Endometrial microvascular endothelial cells (primary cell): ENCODE measurements at regions not wholly inside any gene's neighbourhood (a gene's known extent, or its start where the extent isn't known, plus 50 kb on each side); places are given as distances from the start of the nearest gene placed in this dataset.

ENCODE experiments used
- in situ Hi-C: cut with HindIII; loops from 2 replicates; pipeline ENCODE4 v1.10.0; 2017; ENCODE audit warnings: low sequenced_read_pairs, low pct_unique_long_range_greater_than_20kb; ENCODE audit errors: inconsistent ontology term

DNA sequence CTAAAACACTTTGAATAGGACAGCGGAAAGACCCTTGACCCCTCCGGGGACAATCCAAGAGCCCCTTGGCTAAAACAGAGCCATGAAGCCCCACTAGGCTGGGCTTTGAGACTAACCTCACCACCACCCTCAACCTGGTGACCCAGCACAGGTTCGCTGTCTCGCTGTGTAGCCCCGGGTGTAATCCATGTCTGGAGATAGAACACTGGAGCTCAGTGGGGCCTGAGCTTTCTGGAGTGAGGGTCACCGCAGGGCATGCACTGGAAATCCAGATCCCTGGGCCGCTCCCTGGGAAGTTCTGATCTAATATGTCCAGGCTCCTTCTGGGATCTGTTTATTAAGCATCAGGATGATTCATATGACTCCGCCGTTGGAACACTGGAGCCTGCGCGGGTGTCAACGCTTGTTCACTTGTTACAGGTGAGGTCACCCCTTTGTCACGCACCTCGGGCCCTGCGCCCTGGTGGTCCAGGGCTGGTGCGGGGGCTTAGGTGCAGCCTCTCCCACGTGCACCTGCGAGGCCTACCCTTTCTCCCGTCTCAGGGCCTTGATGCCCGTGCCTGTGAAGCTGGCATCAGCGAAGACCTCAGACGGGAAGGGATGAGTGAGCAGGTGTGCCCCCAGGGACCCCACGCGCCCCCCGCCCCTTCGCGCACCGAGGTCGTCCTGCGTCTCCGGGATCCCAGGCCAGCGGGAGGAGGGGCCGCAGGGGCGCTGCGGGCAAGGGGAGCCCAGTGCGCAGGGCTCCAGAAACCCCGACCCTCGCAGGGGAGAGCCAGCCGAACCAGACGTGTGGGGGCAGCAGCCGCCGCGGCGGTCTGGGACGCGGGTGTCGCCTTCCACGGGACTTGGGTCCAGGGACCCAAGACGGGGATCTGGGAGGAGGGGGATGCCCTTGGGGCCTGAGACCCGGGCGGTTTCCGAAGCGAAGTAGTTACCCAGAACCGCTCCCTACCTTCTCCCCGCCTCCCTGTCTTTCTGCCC is 224.1 kb upstream of the FOXF1 start:
- in situ Hi-C loops = no loop called here

DNA sequence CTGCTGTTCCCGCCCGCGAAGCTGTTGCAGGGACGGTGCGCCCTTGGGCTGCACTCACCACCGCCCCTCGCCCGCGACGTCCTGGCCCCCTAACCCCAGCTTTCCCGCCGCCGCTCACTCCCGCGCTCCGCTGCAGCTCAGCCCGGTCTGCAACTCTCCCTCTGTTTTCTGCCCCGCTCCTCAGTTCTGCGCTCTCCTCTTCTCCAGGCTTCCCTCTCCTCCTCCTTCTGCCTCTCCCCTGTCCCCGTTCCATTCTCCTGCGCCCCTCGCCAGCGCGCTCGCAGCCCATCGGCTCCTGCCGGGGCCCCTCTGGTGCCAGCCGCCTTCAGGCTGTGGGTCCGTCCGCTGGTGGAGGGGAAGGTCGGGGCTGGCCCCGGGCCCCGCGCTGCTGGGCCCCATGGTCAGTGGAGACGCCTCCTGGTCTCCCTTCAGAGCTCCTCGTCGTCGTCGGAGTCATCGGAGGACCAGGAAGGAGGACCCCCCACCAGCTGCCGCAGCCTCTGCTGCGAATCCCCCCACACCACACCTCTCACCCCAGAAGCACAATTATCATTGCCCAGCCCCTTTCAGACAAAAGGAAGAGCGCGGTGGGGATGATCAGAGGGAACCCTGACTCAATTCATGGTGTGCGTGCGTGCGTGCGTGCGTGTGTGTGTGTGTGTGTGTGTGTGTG is 223.2 kb upstream of the FOXF1 start:
- in situ Hi-C loops = no loop called here

DNA sequence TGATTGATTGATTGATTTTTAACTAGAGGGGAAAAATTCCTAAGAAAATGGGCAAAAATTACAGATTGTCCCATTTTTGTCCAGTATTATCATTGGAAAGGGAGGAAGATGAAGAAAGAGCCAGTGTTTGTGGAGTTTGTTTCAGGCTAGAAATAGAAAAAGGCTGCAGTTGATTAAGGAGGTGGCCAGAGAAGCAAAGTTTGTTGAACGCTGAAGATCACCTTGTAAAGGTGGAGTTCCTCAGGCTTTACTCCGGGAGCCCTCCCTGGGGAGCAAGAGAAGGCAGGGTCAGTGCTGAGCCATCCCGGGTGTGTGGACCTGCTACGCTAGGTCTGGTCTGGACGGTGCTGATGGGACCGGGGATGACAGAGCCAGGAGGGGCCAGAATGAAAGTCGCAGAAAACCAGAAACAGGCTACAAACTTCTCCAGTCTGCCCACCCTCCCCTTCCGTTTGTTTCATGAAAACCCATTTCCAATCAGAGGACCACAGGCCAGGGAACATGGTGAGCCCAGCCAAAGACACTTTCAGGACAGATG is 222.6 kb upstream of the FOXF1 start:
- in situ Hi-C loops = no loop called here

DNA sequence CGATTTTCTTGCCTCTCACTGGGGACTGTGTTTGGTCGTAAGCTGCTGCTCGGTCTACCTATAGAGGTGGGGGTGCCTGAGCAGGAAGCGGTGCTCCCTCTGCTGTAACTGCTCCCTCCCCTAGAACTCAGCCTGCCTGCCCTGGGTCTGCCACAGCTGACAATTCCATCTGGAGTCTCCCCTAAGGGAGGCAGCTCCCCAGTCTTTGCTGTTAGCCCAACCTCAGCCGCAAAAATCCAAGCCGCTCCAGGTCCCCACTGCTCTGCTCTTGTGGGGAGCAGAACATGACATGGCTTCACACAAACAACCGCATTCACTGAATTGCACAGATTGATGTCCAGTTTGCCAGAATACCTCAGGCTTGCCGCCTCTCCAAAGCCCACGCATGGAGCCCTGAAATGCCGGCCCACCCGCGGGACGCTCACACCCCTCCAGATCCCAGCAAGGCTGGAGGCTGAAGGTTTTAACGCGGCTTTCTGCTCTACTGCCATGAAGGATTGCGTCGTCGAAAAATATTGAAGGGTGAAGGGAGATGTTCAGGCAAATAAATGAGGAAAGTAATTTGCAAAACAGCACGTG is 221.5 kb upstream of the FOXF1 start:
- in situ Hi-C loops = no loop called here

DNA sequence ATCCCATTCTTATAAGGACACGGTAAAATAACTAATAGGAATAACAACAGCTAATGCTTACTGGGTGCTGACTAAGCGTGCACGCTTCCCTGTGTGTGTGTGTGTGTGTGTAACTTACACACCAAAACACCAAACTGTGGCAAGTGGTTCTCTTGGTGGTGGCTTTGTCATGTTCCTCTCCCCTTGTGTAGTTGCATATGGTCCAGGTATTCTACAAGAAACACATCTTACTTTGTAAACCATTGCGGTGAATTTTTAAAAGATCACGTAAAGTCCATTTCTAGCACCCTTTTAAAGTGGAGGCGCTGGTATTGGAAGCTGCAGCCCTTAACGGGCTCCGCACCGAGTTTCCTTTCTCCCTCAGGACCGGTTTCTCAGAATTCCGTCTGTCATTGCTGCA is 221.0 kb upstream of the FOXF1 start:
- in situ Hi-C loops = no loop called here

DNA sequence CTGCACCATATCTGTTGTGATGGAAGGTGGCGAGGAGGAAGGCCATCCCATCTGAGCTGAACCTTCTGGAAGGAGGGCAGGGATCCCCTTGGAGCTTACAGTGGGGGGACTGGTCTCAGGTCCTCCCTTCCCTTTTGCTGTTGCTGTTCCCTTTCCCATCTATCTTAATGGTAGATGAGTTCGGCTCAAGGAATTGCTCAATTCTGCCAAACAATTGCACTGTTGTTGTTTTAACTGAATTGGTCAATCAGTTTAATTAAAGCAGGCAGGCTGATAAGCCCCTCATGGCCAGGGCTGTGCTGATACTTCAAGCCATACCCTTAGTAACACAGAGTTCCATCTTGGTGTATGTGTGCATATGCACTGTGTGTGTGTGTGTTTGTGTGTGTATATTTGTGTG is 220.4 kb upstream of the FOXF1 start:
- in situ Hi-C loops = no loop called here

DNA sequence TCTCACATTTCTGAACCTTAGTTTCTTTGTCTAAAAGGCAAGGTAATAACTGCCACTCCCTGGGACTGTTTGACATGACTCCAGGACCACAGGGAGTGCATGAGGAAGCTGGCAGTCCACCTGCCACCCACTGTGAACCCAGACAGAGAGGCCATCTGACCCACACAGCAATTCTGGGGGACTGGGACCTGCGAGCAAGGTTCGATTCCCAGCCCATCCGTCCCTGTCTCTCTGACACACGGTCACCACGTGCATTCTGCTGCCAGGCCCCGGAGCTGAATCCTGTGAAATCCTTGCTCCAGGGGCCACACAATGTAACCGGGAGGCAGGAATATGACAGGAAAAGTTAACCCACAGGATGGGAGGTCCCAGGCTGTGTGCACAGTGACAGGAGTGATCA is 218.8 kb upstream of the FOXF1 start:
- in situ Hi-C loops = no loop called here

DNA sequence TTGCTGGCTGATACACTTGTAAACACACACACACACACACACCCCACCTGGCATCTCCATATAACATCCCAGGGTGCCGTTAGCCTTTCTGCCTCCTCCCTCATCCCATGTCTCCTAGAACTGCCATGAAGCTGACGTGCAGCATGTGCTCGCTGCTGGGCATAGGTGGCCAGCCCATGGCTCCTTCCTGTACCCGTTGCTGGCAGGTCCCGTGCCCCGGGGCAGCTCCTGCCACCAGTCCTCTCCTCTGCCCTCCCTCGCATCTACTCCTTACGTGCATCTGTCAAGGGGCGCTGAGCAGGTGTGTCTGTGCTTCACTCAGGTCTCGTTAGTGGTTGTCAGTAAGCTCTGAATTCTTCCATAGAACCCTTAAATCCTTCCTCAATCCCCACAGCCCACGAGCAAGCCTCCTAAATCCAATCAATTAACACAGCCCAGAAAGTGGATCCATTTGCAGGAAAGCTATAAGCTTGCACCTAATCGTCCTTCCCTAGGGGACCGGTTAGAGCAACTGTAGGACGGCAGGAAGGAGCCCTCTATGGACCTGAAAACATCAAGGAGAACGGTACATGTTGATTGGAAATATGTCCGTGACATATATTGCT is 218.1 kb upstream of the FOXF1 start:
- in situ Hi-C loops = no loop called here

DNA sequence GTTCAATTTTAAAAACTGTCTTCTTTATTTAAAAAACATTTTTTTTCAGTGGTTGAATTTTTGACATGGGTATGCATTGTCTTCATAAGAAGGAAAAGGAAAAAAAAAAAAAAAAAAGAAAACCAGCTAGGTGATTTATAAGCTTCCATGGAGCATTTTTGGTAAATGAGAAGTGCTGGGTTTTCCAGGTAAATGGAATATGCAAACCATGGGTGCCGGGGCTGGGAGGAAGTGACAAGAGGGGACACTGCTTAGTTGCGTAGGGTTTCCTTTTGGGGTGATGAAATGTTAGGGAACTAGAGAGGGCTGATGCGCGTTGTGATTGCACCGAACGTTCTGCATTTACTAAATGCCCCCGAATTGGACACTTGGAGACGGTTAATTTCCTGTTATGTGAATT is 217.4 kb upstream of the FOXF1 start:
- in situ Hi-C loops = no loop called here

DNA sequence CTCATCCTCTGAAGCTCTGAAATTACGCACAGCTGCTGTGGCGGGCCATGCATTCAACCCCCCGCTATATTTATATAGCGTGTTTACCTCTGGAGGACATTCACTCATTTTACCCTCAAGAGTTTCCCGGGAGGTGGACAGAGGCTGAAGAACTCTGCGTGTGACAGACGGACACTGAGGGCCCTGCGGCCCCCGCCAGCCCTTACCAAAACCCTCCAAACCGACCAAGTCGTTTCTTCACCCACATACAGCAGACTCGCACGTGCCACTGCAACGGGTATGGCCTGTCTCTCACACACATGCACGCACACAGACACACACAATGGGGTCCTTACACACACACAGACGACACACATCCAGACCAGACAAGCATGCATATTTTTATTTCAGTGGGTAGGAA is 216.4 kb upstream of the FOXF1 start:
- in situ Hi-C loops = no loop called here

DNA sequence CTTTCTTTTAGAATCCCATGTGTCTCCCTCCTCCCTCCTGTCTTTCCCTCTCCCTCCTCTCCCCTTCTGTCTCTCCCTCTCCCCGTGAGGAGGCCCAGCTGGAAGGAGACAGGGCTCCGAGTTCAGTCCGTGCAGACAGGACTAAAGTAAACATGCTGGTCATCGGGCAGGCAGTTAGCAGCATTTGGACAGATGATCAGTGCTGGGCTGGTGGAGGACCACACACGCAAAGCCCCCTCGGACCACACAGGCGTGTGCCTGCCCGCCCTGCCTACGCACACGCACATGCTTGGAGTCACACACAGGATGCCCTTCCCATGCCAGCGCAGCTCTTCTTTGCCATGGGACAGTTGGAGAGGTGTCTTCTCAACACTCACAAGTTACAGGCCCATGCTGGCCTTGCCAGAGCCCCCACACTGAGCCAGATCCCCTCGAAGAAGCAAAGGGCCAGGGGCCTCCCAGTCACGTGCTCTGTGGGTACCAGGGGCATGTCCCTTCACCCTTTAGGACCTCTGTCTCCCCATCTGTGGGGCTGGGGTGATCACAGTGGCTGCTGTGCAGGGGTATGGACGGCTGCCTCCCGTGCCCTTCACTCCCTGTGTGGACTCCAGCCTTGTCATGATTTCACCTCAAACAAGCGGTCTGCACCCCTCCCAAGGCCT is 215.7 kb upstream of the FOXF1 start:
- in situ Hi-C loops = no loop called here

DNA sequence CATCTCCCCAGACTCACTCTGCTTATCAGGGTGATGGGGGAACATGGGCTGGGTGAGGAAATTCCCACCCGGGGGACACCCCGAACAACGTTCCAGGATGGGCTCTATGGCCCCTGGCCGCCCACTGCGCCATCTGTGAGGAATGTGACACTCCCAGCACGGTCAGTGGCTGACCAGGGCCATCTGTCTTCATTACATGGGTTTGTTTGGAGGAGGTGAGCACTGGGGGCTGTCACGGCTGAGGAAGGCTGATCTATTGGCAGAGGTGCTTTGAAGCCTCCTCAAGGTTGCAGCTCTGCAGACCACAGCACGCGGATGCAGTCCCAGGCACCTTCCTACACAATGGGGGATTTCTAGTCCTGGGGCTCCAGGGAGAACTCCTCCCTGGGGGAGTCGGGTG is 214.1 kb upstream of the FOXF1 start:
- in situ Hi-C loops = no loop called here

DNA sequence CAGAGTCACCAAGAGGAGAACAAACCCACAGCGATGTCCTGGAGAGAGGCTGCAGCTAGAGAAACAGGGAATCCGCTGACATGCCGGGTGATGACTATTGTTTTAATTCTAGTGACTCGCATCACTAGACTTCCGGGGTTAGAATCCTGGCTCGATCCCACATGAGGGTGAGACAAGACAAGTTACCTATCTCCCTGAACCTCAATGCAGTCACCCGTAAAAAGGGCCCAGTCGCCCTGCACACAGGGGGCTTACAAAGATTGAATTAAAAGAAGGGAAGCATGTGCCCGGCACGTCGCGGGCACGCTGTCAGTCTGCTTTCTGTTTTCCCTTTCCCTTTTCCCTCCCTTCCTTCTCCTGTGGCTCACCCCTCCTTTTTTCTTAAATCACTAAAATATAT is 212.9 kb upstream of the FOXF1 start:
- in situ Hi-C loops = no loop called here

DNA sequence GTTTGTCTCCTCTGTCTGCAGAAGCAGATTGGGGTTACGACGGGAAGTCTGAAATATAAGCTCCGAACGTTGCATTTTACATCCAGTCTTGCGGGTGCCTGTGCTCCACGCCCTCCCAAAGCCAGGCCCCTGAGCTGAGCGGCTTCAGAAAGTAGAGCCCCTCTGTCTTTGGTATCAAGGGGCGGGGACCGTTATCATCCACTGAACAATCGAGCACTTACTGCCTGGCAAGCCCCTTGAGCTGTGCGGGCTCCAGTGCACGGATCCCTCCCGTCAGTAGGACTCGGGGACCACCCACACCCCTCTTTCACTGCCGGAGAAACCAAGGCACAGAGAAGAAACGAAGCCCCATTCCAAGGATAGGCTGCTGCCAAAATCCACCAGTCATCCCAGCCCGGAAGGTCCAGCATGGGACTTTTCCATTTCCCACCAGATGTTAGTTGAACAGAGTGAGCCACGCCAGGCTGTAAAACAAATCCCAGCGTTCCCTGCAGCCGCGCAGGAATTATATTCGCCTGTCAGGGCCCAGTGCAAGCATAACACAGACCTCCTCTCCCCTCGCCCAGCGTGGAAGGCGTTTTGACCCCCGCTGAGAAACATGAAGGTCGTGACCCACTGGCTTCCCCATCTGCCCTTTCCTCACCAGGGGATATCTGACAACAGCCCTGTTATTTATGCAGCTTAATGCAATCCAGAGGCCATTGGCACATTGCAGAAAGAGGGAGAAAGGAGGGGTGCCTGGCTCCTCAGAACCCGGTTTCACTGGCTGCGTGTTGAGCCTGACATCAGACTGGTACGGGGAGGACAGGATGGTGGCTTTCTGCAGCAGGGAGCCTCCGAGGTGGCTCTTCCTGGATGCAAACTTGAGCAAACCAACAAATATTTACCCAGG is 212.2 kb upstream of the FOXF1 start:
- in situ Hi-C loops = no loop called here

DNA sequence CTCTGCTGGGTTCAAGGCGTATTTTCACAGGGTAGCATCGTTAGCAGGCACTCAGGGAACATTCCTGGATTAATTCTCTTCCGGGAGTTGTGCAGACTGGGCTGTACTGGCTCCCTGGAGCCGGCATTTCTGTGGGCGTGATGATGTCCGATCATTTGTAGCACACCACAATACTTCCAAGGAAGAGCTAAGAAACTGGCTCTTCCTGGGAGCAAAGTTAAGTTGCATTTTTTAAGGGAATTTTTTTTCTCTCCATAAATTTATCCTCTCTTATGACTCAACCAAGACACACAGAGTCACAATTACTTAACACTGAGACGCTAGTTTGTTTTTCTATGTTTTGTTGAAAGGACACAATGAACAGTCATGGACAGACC is 211.6 kb upstream of the FOXF1 start:
- in situ Hi-C loops = no loop called here

DNA sequence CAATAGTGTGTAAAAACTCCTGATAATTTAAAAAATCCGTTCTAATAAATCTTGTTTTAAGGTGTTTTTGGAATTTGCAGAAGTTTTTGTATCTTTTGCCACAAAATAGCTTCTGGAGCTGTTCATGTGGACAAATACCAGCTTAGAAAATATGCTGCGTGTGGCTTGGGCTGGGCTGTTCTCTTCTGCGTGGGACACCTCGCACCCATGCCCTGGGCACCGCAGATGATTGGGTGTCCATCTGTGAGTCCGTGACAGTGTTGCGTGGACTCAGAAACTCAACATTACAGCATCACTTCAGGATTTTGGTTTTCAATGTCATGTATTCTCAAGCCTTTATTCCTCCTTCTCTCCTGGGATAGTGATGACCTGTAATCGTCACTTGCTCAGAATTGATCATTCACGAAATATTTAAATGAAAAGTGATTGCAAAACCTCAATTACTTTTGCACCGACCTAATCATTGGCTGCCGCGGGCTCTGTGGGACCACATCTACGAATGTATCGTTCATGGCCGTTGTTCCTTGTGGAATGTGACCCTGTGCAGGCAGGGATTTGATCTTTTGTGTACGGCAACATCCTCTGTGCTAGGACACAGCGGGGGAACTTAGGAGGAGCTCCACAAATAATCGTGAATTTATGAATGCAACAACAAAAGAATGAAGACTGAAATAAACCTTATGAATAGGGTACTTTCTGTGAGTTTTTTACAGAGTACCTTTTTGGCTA is 210.3 kb upstream of the FOXF1 start:
- in situ Hi-C loops = no loop called here

DNA sequence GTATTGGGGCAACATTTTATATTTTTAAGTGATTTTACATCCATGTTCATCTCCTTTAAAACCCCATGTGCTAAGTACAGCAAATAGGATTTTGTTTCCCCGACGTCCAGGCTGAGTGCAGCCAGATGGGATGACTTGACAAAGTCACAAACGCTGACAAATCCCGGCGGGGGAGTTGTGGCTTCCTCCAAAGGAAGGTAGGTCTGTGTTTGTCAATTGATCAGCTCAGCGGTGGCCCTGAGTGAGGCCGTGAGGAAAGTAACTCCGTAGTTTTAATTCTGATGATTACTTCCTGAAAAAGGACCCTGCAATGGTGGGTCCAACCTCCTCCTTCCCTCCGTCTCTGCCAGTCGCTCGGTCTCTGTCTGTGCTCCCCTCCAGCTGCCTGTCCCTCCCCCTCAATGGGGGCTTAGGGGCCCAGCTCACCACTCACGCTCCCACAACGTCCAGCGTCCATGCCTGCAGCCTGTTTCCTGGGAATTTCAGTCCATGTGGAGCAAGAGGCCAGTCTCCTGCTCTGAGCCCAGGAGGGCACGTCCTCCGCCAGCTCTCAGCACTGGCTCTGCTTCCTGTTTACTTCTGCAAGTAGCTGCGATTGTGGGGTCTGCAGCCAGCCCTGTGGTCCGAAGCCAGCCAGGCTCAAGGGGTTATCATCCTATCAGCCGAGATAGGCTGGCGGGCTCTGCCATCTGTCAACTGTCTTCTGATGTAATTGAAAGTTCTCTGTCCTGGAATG is 209.4 kb upstream of the FOXF1 start:
- in situ Hi-C loops = no loop called here
